ENCODE measurements at regions not wholly inside any gene's neighbourhood (a gene's known extent, or its start where the extent isn't known, plus 50 kb on each side); places are given as distances from the start of the nearest gene placed in this dataset.

GRCh38 chr17:73798111-73798748 is 154.0 kb upstream of the SDK2 start:
- H2AFZ ChIP-seq (ENCODE audit: low read depth, low read length): no peak overlapping the region
- no peaks in the 10 kb centered on the region for H3K9me1 ChIP-seq (ENCODE audit: control insufficient read depth, insufficient read depth, low read length)
- no peak overlapping the region for H3K4me2 ChIP-seq (ENCODE audit: insufficient read depth, low read length)
- no peaks in the 10 kb centered on the region for H3K4me1 ChIP-seq (replicated peaks in 1 of 2; ENCODE audit: control insufficient read depth in 2 of 2, insufficient read depth in 2 of 2, low read length in 2 of 2)
- no peaks in the 10 kb centered on the region for H3K9me3 ChIP-seq (replicated peaks; ENCODE audit: control insufficient read depth, insufficient read depth, low read depth, low read length)
- ATAC-seq: no peak
- H3K27ac ChIP-seq (ENCODE audit: extremely low read depth, low read depth, low read length): no peak overlapping the region
- intact Hi-C loops (cut with micrococcal nuclease) (no loop called here), in situ Hi-C loops (cut with MboI) (no loop called here)
- no peak for FAIRE-seq
- H3K79me2 ChIP-seq (ENCODE audit: control insufficient read depth, insufficient read depth, low read length): no peaks in the 10 kb centered on the region
- no peak overlapping the region for H3K4me3 ChIP-seq
- no peak overlapping the region for H3K9ac ChIP-seq (ENCODE audit: insufficient read depth in 1 of 2, low read depth in 2 of 2, low read length in 2 of 2)
- no peaks in the 10 kb centered on the region; a peak in 1 of 5 replicates for H3K27me3 ChIP-seq (ENCODE audit: control insufficient read depth in 2 of 2, insufficient read depth in 2 of 2, low read length in 2 of 2)
- H3K36me3 ChIP-seq (ENCODE audit: control insufficient read depth, insufficient read depth, low read length): no peaks in the 10 kb centered on the region
- no TSS peak for BruUV-seq (replicated peaks)
- 0 out of 2 replicates have a peak, but pooled peaks cover 4% of the 10 kb centered on the region for H4K20me1 ChIP-seq (replicated peaks; ENCODE audit: control insufficient read depth, insufficient read depth, low read length)
- DNase-seq (ENCODE audit: extremely low read depth in 1 of 4, low spot score in 3 of 4): peak in 1 of 4 experiments; percentile 23
- WGBS (ENCODE audit: insufficient coverage, low coverage, missing lambda C conversion rate): 0% methylated on average over 5 of the region's 7 CpGs
- CTCF ChIA-PET (ENCODE audit: low intra/inter-chr PET ratio): no interaction called here
- TF ChIP-seq NFE2 (IDR thresholded peaks at IDR 0.05; ENCODE audit: low read depth): peak; percentile 40; the same call in 1 of the 2 replicates
- TF ChIP-seq C11orf30 (IDR thresholded peaks at IDR 0.05; ENCODE audit: low read depth): 0 out of 2 replicates have a peak, but pooled peaks have one; percentile 15
- peak; percentile 42; the same call in 1 of the 2 replicates for TF ChIP-seq MAFG (tag; conservative IDR thresholded peaks at IDR 0.05)
- TF ChIP-seq MCM3 (IDR thresholded peaks at IDR 0.05): no peak
- peak; percentile 15; the same call in 1 of the 2 replicates for TF ChIP-seq CEBPB (tag; IDR thresholded peaks at IDR 0.05)
- no peak for TF ChIP-seq PBX2 (CRISPR knock-in tag; IDR thresholded peaks at IDR 0.05; ENCODE audit: low read depth)
- 0 out of 2 replicates have a peak, but pooled peaks have one; percentile 20 for TF ChIP-seq PBX2 (tag; conservative IDR thresholded peaks at IDR 0.05; ENCODE audit: low read depth)
- peak; percentile 32; the same call in 1 of the 2 replicates for TF ChIP-seq ZNF316 (IDR thresholded peaks at IDR 0.05)
- TF ChIP-seq NFIC (IDR thresholded peaks at IDR 0.05): peak; percentile 88
- TF ChIP-seq ZNF354B (CRISPR knock-in tag; IDR thresholded peaks at IDR 0.05): no peak
- POLR2A ChIA-PET: no interaction called here
